BJ (cell line): ENCODE measurements at regions not wholly inside any gene's neighbourhood (a gene's known extent, or its start where the extent isn't known, plus 50 kb on each side); places are given as distances from the start of the nearest gene placed in this dataset.
A peak's percentile ranks its signal among the peaks of the same experiment; 100 is the strongest.
"Not testable (repeated sequence)": the region's sequence is repeated elsewhere in the genome, so short reads cannot be mapped to it uniquely, and the experiment has no call there.

Experiments
- CTCF ChIA-PET: fragments of 350-600 bp; formaldehyde crosslinking; extraction: SDS; loops from one replicate; lab custom pipeline; 2021; ENCODE audit warnings: antibody characterized with exemption, inconsistent platforms; lab: Yijun Ruan, JAX
- POLR2A ChIA-PET: fragments of 300-600 bp; sonication (Branson Sonifier 250); formaldehyde crosslinking; extraction: SDS; loops from one replicate; lab custom pipeline; 2021; ENCODE audit warnings: antibody characterized with exemption; lab: Charles Lee
- DNase-seq: peaks from one replicate; pipeline ENCODE4 v3.0.0-alpha.2; 2011; ENCODE audit warnings: low read depth
- H3K27me3 ChIP-seq: 2 replicates; pipeline ENCODE4 v1.6.0; 2011; ENCODE audit warnings: low read length; ENCODE audit not compliant: control insufficient read depth, insufficient read depth
- H3K36me3 ChIP-seq: 2 replicates; pipeline ENCODE4 v1.5.1; 2011; ENCODE audit warnings: low read length; ENCODE audit not compliant: control insufficient read depth, insufficient read depth
- H3K4me3 ChIP-seq: 2 replicates; pipeline ENCODE4 v1.5.1; 2011; ENCODE audit warnings: low read depth, mild to moderate bottlenecking, control low read depth, low read length
- TF ChIP-seq, protein P1 (sequence below): IDR thresholded peaks from 2 replicates; pipeline ENCODE4 v1.5.1; 2011; ENCODE audit warnings: low read depth, mild to moderate bottlenecking, control low read depth, inconsistent platforms, low read length, moderate library complexity; ENCODE audit not compliant: insufficient read depth

GRCh38 chr5:174943785-174944184, 219.4 kb downstream of the MSX2 start:
- no peak overlapping the region for H3K4me3 ChIP-seq
- TF ChIP-seq, protein P1, sequence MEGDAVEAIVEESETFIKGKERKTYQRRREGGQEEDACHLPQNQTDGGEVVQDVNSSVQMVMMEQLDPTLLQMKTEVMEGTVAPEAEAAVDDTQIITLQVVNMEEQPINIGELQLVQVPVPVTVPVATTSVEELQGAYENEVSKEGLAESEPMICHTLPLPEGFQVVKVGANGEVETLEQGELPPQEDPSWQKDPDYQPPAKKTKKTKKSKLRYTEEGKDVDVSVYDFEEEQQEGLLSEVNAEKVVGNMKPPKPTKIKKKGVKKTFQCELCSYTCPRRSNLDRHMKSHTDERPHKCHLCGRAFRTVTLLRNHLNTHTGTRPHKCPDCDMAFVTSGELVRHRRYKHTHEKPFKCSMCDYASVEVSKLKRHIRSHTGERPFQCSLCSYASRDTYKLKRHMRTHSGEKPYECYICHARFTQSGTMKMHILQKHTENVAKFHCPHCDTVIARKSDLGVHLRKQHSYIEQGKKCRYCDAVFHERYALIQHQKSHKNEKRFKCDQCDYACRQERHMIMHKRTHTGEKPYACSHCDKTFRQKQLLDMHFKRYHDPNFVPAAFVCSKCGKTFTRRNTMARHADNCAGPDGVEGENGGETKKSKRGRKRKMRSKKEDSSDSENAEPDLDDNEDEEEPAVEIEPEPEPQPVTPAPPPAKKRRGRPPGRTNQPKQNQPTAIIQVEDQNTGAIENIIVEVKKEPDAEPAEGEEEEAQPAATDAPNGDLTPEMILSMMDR, result no peak
- ChIA-PET CTCF (interaction anchor here (0.9 kb wide), 1 partner anchor 10 kb away, joined by 3 read pairs; no protein-coding TSS in a partner anchor), POLR2A (no interaction called here)
- no peak for DNase-seq
- H3K27me3 ChIP-seq, result no peaks in the 10 kb centered on the region
- H3K36me3 ChIP-seq, result no peaks in the 10 kb centered on the region

GRCh38 chr5:174943002-174943401, 218.6 kb downstream of the MSX2 start:
- CTCF ChIA-PET, POLR2A ChIA-PET, H3K27me3 ChIP-seq, H3K36me3 ChIP-seq, H3K4me3 ChIP-seq, DNase-seq: not testable (repeated sequence)

- Histone ChIP-seq H3K4me3 (no peak overlapping the region), H3K36me3 (no peaks in the 10 kb centered on the region), H3K27me3 (no peaks in the 10 kb centered on the region)
- CTCF ChIA-PET, result interaction anchor here (1.1 to 3.0 kb wide), 10 partner anchors 12 to 610 kb away, joined by 3 to 26 read pairs (median 3); no protein-coding TSS in a partner anchor
- no peak for DNase-seq
- POLR2A ChIA-PET, result no interaction called here
- TF ChIP-seq, protein P1, result no peak
These were observed 213.1 kb downstream of the MSX2 start for GRCh38 chr5:174937201-174938123.

- CTCF ChIA-PET, result interaction anchor here (0.5 to 3.0 kb wide), 11 partner anchors 22 to 609 kb away, joined by 3 to 26 read pairs (median 3); no protein-coding TSS in a partner anchor
- H3K4me3 ChIP-seq, result no peak overlapping the region
- no peaks in the 10 kb centered on the region for H3K27me3 ChIP-seq
- TF ChIP-seq, protein P1, result peak; percentile 92
- no peak for DNase-seq
- no peaks in the 10 kb centered on the region for H3K36me3 ChIP-seq
- POLR2A ChIA-PET, result no interaction called here
These were observed 211.6 kb downstream of the MSX2 start for GRCh38 chr5:174935854-174936474.

DNA sequence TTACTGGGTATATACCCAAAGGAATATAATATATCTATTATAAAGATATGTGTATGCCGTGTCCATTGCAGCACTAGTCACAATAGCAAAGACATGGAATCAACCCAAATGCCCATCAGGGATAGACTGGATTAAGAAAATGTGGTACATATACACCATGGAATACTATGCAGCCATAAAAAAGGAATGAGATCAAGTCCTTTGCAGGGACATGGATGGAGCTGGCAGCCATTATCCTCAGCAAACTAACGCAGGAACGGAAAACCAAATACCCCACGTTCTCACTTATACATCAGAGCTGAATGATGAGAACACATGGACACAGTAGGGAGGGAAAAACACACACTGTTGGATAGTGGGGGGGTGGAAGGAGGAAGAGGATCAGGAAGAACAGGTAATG, 206.7 kb downstream of the MSX2 start:
- H3K4me3 ChIP-seq, H3K36me3 ChIP-seq, POLR2A ChIA-PET, DNase-seq, H3K27me3 ChIP-seq: not testable (repeated sequence)
- CTCF ChIA-PET, result interaction anchor here (0.9 to 1.9 kb wide), 2 partner anchors 20 to 511 kb away, joined by 4 read pairs; no protein-coding TSS in a partner anchor

DNA sequence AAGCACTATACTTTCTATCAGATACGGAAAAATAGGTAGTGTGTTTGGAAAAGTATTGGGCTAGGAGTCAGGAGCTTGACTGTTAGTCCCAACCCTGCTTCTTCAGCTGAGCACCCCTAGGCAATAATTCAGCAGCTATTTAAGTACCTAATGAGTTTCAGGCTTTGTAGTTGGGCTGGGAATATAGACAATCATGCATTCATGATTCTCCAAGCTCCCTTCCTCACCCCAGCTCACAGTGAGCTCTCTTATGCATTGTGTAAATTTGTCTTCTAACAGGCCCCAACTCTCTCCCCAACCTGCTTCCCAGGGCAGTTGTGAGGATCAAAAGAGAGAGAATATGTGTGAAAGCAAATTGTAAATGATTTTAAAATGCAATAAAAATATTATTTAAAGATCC, 201.2 kb downstream of the MSX2 start:
- ChIA-PET CTCF (interaction anchor here (0.9 to 1.4 kb wide), 3 partner anchors 12 to 350 kb away, joined by 3 to 4 read pairs (median 3); no protein-coding TSS in a partner anchor), POLR2A (no interaction called here)
- H3K4me3 ChIP-seq, result no peak overlapping the region
- no peak for DNase-seq
- no peaks in the 10 kb centered on the region for H3K27me3 ChIP-seq
- TF ChIP-seq, protein P1, result no peak
- no peaks in the 10 kb centered on the region for H3K36me3 ChIP-seq
